K562 (cell line): ENCODE measurements at regions not wholly inside any gene's neighbourhood (a gene's known extent, or its start where the extent isn't known, plus 50 kb on each side); places are given as distances from the start of the nearest gene placed in this dataset.

ENCODE experiments used
- ATAC-seq: fragments of 200-7000 bp; cut with Tn5 transposase; 3 replicates; pipeline ENCODE4 v1.9.1; 2020; ENCODE audit warnings: moderate library complexity
- BruUV-seq: library from RNA; stranded (reverse); fragments of 400-500 nt; replicated peaks from 2 replicates; lab custom pipeline; 2021; lab: Mats Ljungman, UMichigan
- CTCF ChIA-PET: fragments of 300-600 bp; formaldehyde crosslinking; extraction: SDS; loops from one replicate; lab custom pipeline; 2021; ENCODE audit warnings: low intra/inter-chr PET ratio; lab: Yijun Ruan, JAX
- POLR2A ChIA-PET: fragments of 300-600, 350-650 bp; sonication (Branson Sonifier 250); formaldehyde crosslinking; extraction: SDS; loops from one replicate; lab custom pipeline; 2021; ENCODE audit warnings: antibody characterized with exemption, inconsistent platforms; lab: Yijun Ruan, JAX
- DNase-seq, 4 experiments: peaks; one replicate each; pipeline versions ENCODE4 v3.0.0 to v3.0.0-alpha.2; 2011 to 2018; ENCODE audit warnings: low spot score in 3 of 4, mixed read lengths in 3 of 4; ENCODE audit errors: extremely low read depth in 1 of 4
- FAIRE-seq: peaks from 2 replicates; lab custom pipeline; 2011; peaks lifted over from hg19 to GRCh38; lab: Jason Lieb, UNC
- H2AFZ ChIP-seq: 2 replicates; pipeline ENCODE4 v1.6.0; 2011; ENCODE audit warnings: low read depth, low read length, control low read depth, inconsistent platforms
- H3K27ac ChIP-seq: fragments of 200-600 bp; 3 replicates; pipeline ENCODE4 v1.8.0; 2011; ENCODE audit warnings: low read depth, mild to moderate bottlenecking, control low read depth, inconsistent platforms, low read length, moderate library complexity, mixed read lengths; ENCODE audit errors: extremely low read depth
- H3K27me3 ChIP-seq, 2 experiments: fragments of 300-600 bp in 1 of 2; 2 replicates in 1 of 2; 3 replicates in 1 of 2; pipeline versions ENCODE4 v1.6.0 to v1.8.0; 2011; ENCODE audit warnings: inconsistent platforms in 2 of 2, low read length in 2 of 2, mild to moderate bottlenecking in 1 of 2, mixed read lengths in 1 of 2, moderate library complexity in 1 of 2; ENCODE audit not compliant: control insufficient read depth in 2 of 2, insufficient read depth in 2 of 2
- H3K36me3 ChIP-seq: fragments of 300-600 bp; 3 replicates; pipeline ENCODE4 v1.8.0; 2011; ENCODE audit warnings: mild to moderate bottlenecking, low read length, inconsistent platforms; ENCODE audit not compliant: control insufficient read depth, insufficient read depth
- H3K4me1 ChIP-seq, 2 experiments: fragments of 200-600 bp in 1 of 2; replicated peaks in 1 of 2; 2 replicates in 1 of 2; 3 replicates in 1 of 2; pipeline versions ENCODE4 v1.5.1 to v1.8.0; 2011; ENCODE audit warnings: inconsistent platforms in 2 of 2, low read length in 2 of 2, mild to moderate bottlenecking in 1 of 2, mixed read lengths in 1 of 2, moderate library complexity in 1 of 2; ENCODE audit not compliant: control insufficient read depth in 2 of 2, insufficient read depth in 2 of 2
- H3K4me2 ChIP-seq: 2 replicates; pipeline ENCODE4 v1.6.1; 2011; ENCODE audit warnings: low read length, control low read depth, inconsistent platforms, mixed read lengths; ENCODE audit not compliant: insufficient read depth
- H3K4me3 ChIP-seq: fragments of 200-600 bp; sonication (generic), shearing (Covaris generic); 2 replicates; pipeline ENCODE4 v1.5.1; 2016; ENCODE audit warnings: control low read depth, inconsistent platforms
- H3K79me2 ChIP-seq: fragments of 200-600 bp; 3 replicates; pipeline ENCODE4 v1.8.0; 2011; ENCODE audit warnings: low read length, inconsistent platforms; ENCODE audit not compliant: control insufficient read depth, insufficient read depth
- H3K9ac ChIP-seq, 2 experiments: 2 replicates each; pipeline versions ENCODE4 v1.6.0 to v1.6.1; 2011; ENCODE audit warnings: low read depth in 2 of 2, low read length in 2 of 2, control low read depth in 1 of 2, inconsistent platforms in 1 of 2, mild to moderate bottlenecking in 1 of 2, mixed read lengths in 1 of 2; ENCODE audit not compliant: insufficient read depth in 1 of 2
- H3K9me1 ChIP-seq: one replicate; pipeline ENCODE4 v1.6.0; 2011; ENCODE audit warnings: inconsistent platforms, mild to moderate bottlenecking, low read length, moderate library complexity; ENCODE audit not compliant: control insufficient read depth, insufficient read depth
- H3K9me3 ChIP-seq: replicated peaks from 2 replicates; pipeline ENCODE4 v1.5.1; 2011; ENCODE audit warnings: low read depth, low read length, inconsistent platforms; ENCODE audit not compliant: control insufficient read depth, insufficient read depth
- H4K20me1 ChIP-seq: replicated peaks from 2 replicates; pipeline ENCODE4 v1.6.1; 2011; ENCODE audit warnings: low read length, inconsistent platforms, mixed read lengths; ENCODE audit not compliant: control insufficient read depth, insufficient read depth
- RAD21 ChIP-seq, 2 experiments: fragments of 250-450 bp in 1 of 2; fragments of 450-650 bp in 1 of 2; sonication (Bioruptor Pico) in 1 of 2; formaldehyde crosslinking in 1 of 2; IDR thresholded peaks in 1 of 2; conservative IDR thresholded peaks in 1 of 2; 2 replicates each; pipeline versions ENCODE4 v1.4.0 to v1.8.0; 2020 to 2022; ENCODE audit warnings: mild to moderate bottlenecking in 2 of 2, moderate library complexity in 1 of 2
- ZKSCAN8 ChIP-seq: fragments of 200-800 bp; sonication (Bioruptor generic); IDR thresholded peaks from 2 replicates; pipeline ENCODE4 v1.6.1; 2016; ENCODE audit warnings: missing genetic modification characterization, missing compliant biosample characterization
- ZNF778 ChIP-seq: fragments of 450-650 bp; formaldehyde crosslinking; IDR thresholded peaks from 2 replicates; pipeline ENCODE4 v1.4.0; 2020; ENCODE audit warnings: mild to moderate bottlenecking, moderate library complexity
- WGBS: fragments of 100-300 bp; shearing (Covaris generic); methylation state at CpG from one replicate; pipeline ENCODE4 v1.1.6; 2016; ENCODE audit warnings: low coverage, mixed read lengths; ENCODE audit not compliant: insufficient coverage; ENCODE audit errors: missing lambda C conversion rate; 5-methylcytosine and 5-hydroxymethylcytosine counted together
- in situ Hi-C: fragments of 300-500 bp; cut with MboI; formaldehyde crosslinking; loops from 4 replicates; pipeline ENCODE4 v1.15.0; 2018; ENCODE audit warnings: inconsistent platforms, mixed read lengths
- intact Hi-C: fragments of 100-400 bp; cut with micrococcal nuclease; formaldehyde crosslinking; loops from 2 replicates; pipeline ENCODE4 v1.14.2; 2022
- TF ChIP-seq, protein P1 (sequence below), 3 experiments: IDR thresholded peaks in 2 of 3; conservative IDR thresholded peaks in 1 of 3; 2 replicates each; pipeline ENCODE4 v1.5.1; 2011 to 2012; ENCODE audit warnings: low read length in 3 of 3, mild to moderate bottlenecking in 3 of 3, control low read depth in 2 of 3, improper control_type of control experiment in 1 of 3, inconsistent platforms in 1 of 3, low read depth in 1 of 3, mixed read lengths in 1 of 3, moderate library complexity in 1 of 3; ENCODE audit not compliant: insufficient read depth in 2 of 3
- TF ChIP-seq, protein P2 (sequence below): IDR thresholded peaks from 2 replicates; pipeline ENCODE4 v1.6.1; 2011; ENCODE audit warnings: borderline replicate concordance, low read depth, mild to moderate bottlenecking, moderate library complexity, low read length; ENCODE audit not compliant: insufficient read depth, poor library complexity, severe bottlenecking
- TF ChIP-seq, protein P3 (sequence below), 2 experiments: fragments of 450-650 bp; formaldehyde crosslinking in 1 of 2; IDR thresholded peaks; 2 replicates each; pipeline versions ENCODE4 v1.4.0 to v1.6.1; 2014 to 2020; ENCODE audit warnings: mild to moderate bottlenecking in 2 of 2, borderline replicate concordance in 1 of 2, low read depth in 1 of 2

DNA sequence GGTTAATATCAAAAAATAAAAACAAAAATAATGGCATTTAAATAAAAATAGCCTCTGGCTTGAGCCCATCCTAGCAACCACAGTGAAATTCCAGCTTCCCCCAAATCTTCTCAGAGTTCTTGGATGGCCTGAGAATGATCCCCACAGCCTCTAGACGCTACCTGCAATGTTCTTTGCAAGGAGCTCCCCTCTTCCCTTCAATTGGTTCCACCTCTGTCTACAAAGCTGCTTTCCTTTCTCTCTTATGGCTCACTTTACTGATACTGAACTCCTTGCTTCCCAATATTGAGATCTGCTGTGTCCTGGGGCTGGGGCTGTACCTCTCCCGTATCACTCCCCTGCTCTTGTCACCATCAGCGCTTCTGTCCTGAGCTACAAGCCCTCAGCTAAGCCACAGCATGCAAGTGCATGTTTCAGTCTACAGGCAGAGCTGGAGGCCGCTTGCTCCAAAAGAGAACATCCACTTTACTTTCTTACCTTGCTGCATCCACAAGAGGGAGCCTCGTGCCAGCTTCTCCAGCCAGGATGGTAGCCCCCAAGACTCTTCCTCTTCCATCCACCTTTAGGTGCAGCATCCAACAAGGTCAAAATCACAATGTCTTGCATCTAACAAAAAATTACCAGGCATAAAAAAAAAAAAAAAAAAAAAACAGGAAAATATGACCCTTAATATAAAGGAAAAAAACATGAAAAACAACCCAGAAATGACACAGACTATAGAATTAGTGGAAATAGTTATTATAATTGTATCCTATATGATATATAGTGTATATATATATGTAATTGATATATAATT lies 57.4 kb upstream of the PRSS3 start:
- ChIA-PET CTCF (interaction anchor here (0.6 to 1.7 kb wide), 3 partner anchors 16 to 119 kb away, joined by 3 to 6 read pairs (median 5); no protein-coding TSS in a partner anchor), POLR2A (no interaction called here)
- intact Hi-C loops = loop anchor here (1.0 to 10.0 kb wide), 3 partner anchors 40 to 187 kb away; no protein-coding TSS in a partner anchor
- DNase-seq (peak; percentile 16 to 56 (median 26)), FAIRE-seq (peak; percentile 66), ATAC-seq (peak; percentile 90)
- H3K27me3 ChIP-seq = no peaks in the 10 kb centered on the region
- H3K9ac ChIP-seq = no peak overlapping the region
- no peak overlapping the region for H3K27ac ChIP-seq
- H3K9me1 ChIP-seq = no peaks in the 10 kb centered on the region
- H3K36me3 ChIP-seq = no peaks in the 10 kb centered on the region
- H2AFZ ChIP-seq = peak overlapping the region; percentile 25
- in situ Hi-C loops = loop anchor here (5.0 kb wide), 1 partner anchor 114 kb away; no protein-coding TSS in a partner anchor
- BruUV-seq = no TSS peak
- H3K4me3 ChIP-seq = no peak overlapping the region
- H3K4me2 ChIP-seq = no peak overlapping the region
- H4K20me1 ChIP-seq = no peaks in the 10 kb centered on the region
- WGBS = 9% methylated on average over 5 of the region's 5 CpGs
- H3K9me3 ChIP-seq = no peaks in the 10 kb centered on the region
- H3K4me1 ChIP-seq = peaks cover 0 to 5% of the 10 kb centered on the region in 2 experiments; a peak in 3 of 5 replicates
- no peaks in the 10 kb centered on the region for H3K79me2 ChIP-seq
- TF ChIP-seq, protein P1, sequence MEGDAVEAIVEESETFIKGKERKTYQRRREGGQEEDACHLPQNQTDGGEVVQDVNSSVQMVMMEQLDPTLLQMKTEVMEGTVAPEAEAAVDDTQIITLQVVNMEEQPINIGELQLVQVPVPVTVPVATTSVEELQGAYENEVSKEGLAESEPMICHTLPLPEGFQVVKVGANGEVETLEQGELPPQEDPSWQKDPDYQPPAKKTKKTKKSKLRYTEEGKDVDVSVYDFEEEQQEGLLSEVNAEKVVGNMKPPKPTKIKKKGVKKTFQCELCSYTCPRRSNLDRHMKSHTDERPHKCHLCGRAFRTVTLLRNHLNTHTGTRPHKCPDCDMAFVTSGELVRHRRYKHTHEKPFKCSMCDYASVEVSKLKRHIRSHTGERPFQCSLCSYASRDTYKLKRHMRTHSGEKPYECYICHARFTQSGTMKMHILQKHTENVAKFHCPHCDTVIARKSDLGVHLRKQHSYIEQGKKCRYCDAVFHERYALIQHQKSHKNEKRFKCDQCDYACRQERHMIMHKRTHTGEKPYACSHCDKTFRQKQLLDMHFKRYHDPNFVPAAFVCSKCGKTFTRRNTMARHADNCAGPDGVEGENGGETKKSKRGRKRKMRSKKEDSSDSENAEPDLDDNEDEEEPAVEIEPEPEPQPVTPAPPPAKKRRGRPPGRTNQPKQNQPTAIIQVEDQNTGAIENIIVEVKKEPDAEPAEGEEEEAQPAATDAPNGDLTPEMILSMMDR (IDR thresholded peaks at IDR 0.05 in 2 of 3, conservative IDR thresholded peaks at IDR 0.05 in 1 of 3; ENCODE audit: insufficient read depth in 2 of 3, low read depth in 1 of 3, low read length in 3 of 3) = peak; percentile 54 to 85 (median 61)
- TF ChIP-seq, protein P2, sequence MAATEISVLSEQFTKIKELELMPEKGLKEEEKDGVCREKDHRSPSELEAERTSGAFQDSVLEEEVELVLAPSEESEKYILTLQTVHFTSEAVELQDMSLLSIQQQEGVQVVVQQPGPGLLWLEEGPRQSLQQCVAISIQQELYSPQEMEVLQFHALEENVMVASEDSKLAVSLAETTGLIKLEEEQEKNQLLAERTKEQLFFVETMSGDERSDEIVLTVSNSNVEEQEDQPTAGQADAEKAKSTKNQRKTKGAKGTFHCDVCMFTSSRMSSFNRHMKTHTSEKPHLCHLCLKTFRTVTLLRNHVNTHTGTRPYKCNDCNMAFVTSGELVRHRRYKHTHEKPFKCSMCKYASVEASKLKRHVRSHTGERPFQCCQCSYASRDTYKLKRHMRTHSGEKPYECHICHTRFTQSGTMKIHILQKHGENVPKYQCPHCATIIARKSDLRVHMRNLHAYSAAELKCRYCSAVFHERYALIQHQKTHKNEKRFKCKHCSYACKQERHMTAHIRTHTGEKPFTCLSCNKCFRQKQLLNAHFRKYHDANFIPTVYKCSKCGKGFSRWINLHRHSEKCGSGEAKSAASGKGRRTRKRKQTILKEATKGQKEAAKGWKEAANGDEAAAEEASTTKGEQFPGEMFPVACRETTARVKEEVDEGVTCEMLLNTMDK = peak; percentile 67
- TF ChIP-seq ZNF778 (CRISPR knock-in tag) = no peak
- peak in 1 of 2 experiments; percentile 60; a peak in 2 of 4 replicates for TF ChIP-seq RAD21 (CRISPR knock-in tag; conservative IDR thresholded peaks at IDR 0.05 in 1 of 2, IDR thresholded peaks at IDR 0.05 in 1 of 2)
- TF ChIP-seq, protein P3, sequence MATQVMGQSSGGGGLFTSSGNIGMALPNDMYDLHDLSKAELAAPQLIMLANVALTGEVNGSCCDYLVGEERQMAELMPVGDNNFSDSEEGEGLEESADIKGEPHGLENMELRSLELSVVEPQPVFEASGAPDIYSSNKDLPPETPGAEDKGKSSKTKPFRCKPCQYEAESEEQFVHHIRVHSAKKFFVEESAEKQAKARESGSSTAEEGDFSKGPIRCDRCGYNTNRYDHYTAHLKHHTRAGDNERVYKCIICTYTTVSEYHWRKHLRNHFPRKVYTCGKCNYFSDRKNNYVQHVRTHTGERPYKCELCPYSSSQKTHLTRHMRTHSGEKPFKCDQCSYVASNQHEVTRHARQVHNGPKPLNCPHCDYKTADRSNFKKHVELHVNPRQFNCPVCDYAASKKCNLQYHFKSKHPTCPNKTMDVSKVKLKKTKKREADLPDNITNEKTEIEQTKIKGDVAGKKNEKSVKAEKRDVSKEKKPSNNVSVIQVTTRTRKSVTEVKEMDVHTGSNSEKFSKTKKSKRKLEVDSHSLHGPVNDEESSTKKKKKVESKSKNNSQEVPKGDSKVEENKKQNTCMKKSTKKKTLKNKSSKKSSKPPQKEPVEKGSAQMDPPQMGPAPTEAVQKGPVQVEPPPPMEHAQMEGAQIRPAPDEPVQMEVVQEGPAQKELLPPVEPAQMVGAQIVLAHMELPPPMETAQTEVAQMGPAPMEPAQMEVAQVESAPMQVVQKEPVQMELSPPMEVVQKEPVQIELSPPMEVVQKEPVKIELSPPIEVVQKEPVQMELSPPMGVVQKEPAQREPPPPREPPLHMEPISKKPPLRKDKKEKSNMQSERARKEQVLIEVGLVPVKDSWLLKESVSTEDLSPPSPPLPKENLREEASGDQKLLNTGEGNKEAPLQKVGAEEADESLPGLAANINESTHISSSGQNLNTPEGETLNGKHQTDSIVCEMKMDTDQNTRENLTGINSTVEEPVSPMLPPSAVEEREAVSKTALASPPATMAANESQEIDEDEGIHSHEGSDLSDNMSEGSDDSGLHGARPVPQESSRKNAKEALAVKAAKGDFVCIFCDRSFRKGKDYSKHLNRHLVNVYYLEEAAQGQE (IDR thresholded peaks at IDR 0.05; ENCODE audit: borderline replicate concordance) = peak; percentile 32; the same call in 1 of the 2 replicates
- TF ChIP-seq, protein P3 (CRISPR knock-in tag; IDR thresholded peaks at IDR 0.05; ENCODE audit: low read depth) = no peak
- TF ChIP-seq ZKSCAN8 = no peak
